Hepatic stellate cell (primary cell): ENCODE measurements at regions not wholly inside any gene's neighbourhood (a gene's known extent, or its start where the extent isn't known, plus 50 kb on each side); places are given as distances from the start of the nearest gene placed in this dataset.

Source experiments
- DNase-seq: peaks from one replicate; pipeline ENCODE4 v3.0.0; 2011; ENCODE audit warnings: low spot score

GRCh38 chr7:121449329-121449728 lies 53.2 kb upstream of the FAM3C start:
- DNase-seq: no peak

GRCh38 chr7:121448429-121448828 lies 52.3 kb upstream of the FAM3C start:
- no peak for DNase-seq

DNA sequence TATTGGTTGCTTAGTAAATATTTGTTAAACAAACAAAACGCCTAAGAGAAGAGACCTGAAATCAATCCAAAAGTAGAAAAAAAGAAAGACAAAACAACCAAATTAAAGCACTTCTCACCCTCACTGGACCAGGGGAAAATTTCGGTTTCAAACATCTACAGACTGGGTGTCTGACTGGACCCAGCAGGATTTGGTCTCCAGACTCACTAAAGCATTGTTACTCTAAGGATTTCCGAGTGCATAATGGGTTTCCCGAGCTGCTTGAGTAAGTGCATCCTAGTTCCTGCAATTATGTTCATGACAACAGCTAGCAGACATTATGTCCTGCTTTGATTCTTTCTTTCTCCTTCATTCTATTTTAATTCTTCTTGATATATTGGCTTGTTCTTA lies 51.8 kb upstream of the FAM3C start:
- no peak for DNase-seq

GRCh38 chr7:121447243-121447910 lies 51.3 kb upstream of the FAM3C start:
- no peak for DNase-seq

GRCh38 chr7:121446526-121446925 lies 50.4 kb upstream of the FAM3C start:
- DNase-seq: no peak
